ENCODE measurements at regions not wholly inside any gene's neighbourhood (a gene's known extent, or its start where the extent isn't known, plus 50 kb on each side); places are given as distances from the start of the nearest gene placed in this dataset.
"Not testable (repeated sequence)": the region's sequence is repeated elsewhere in the genome, so short reads cannot be mapped to it uniquely, and the experiment has no call there.

- H3K27ac ChIP-seq (ENCODE audit: low read length) = no peak overlapping the region
- Mint-ChIP-seq H3K27me3 (peaks cover 32 to 33% of the 10 kb centered on the region in 2 donors), H3K9me3 (no peaks in the 10 kb centered on the region), H3K27ac (no peak overlapping the region), H3K4me3 (no peak overlapping the region), H3K4me1 (peaks cover 0 to 5% (median 0%) of the 10 kb centered on the region in 3 donors), H3K36me3 (no peaks in the 10 kb centered on the region)
- WGBS (ENCODE audit: insufficient coverage) = 87% methylated on average over 12 of the region's 24 CpGs
- POLR2A ChIA-PET = no interaction called here
- H3K36me3 ChIP-seq (ENCODE audit: control insufficient read depth in 2 of 2, extremely low read depth in 1 of 2, insufficient read depth in 1 of 2, low read length in 1 of 2) = no peaks in the 10 kb centered on the region
- CTCF ChIA-PET = interaction anchor here in 1 of 2 donors (0.7 kb wide), 1 partner anchor 57 kb away, joined by 4 read pairs; no protein-coding TSS in a partner anchor
- H3K9me3 ChIP-seq = no peaks in the 10 kb centered on the region
- H3K4me3 ChIP-seq (ENCODE audit: control insufficient read depth in 1 of 2, extremely low read depth in 1 of 2, low read length in 1 of 2) = no peak overlapping the region
- no peak for DNase-seq
- no peak for ATAC-seq (replicated peaks in 1 of 4)
- H3K4me1 ChIP-seq (ENCODE audit: control insufficient read depth in 1 of 2, extremely low read depth in 1 of 2, insufficient read depth in 2 of 2, low read length in 2 of 2) = no peaks in the 10 kb centered on the region
- peaks cover 3 to 37% of the 10 kb centered on the region in 2 experiments for H3K27me3 ChIP-seq (replicated peaks in 1 of 2; ENCODE audit: control insufficient read depth in 2 of 2, extremely low read depth in 1 of 2, insufficient read depth in 2 of 2, low read length in 1 of 2)
These were observed 60.8 kb upstream of the APCDD1L start for GRCh38 chr20:58575776-58576602.

DNA sequence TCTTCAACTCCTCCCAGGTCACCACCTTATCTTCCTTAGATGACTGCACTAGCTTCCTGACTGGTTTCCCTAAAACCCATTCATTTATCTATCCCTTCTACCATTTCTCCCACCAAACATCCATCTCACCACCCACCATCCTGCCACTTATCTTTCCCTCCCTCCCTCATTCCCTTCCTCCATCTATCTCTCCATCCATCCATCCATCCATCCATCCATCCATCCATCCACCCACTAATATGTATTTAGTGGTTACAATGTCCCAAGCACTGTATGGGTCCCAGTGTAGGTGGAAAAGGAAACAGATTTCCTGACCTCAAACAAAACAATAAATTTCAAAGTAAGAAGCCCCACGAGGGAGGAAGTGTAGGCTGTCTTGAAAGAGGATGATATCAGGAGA is 59.3 kb upstream of the APCDD1L start:
- H3K9me3 ChIP-seq = no peaks in the 10 kb centered on the region
- ChIA-PET CTCF (interaction anchor here in 1 of 2 donors (0.7 kb wide), 1 partner anchor 73 kb away, joined by 7 read pairs; no protein-coding TSS in a partner anchor), POLR2A (no interaction called here)
- Mint-ChIP-seq H3K4me3 (no peak overlapping the region), H3K27ac (no peak overlapping the region), H3K9me3 (no peaks in the 10 kb centered on the region), H3K27me3 (peaks cover 30 to 35% of the 10 kb centered on the region in 2 donors), H3K4me1 (peaks cover 0 to 5% (median 0%) of the 10 kb centered on the region in 3 donors), H3K36me3 (no peaks in the 10 kb centered on the region)
- H3K27me3 ChIP-seq (replicated peaks in 1 of 2; ENCODE audit: control insufficient read depth in 2 of 2, extremely low read depth in 1 of 2, insufficient read depth in 2 of 2, low read length in 1 of 2) = peaks cover 3 to 34% of the 10 kb centered on the region in 2 experiments
- H3K27ac ChIP-seq (ENCODE audit: low read length) = no peak overlapping the region
- no peaks in the 10 kb centered on the region for H3K36me3 ChIP-seq (ENCODE audit: control insufficient read depth in 2 of 2, extremely low read depth in 1 of 2, insufficient read depth in 1 of 2, low read length in 1 of 2)
- no peak overlapping the region for H3K4me3 ChIP-seq (ENCODE audit: control insufficient read depth in 1 of 2, extremely low read depth in 1 of 2, low read length in 1 of 2)
- H3K4me1 ChIP-seq (ENCODE audit: control insufficient read depth in 1 of 2, extremely low read depth in 1 of 2, insufficient read depth in 2 of 2, low read length in 2 of 2) = no peaks in the 10 kb centered on the region
- no CpG with 5 or more reads among the region's 1 CpG for WGBS (ENCODE audit: insufficient coverage)
- ATAC-seq (replicated peaks in 1 of 4) (no peak), DNase-seq (no peak)

DNA sequence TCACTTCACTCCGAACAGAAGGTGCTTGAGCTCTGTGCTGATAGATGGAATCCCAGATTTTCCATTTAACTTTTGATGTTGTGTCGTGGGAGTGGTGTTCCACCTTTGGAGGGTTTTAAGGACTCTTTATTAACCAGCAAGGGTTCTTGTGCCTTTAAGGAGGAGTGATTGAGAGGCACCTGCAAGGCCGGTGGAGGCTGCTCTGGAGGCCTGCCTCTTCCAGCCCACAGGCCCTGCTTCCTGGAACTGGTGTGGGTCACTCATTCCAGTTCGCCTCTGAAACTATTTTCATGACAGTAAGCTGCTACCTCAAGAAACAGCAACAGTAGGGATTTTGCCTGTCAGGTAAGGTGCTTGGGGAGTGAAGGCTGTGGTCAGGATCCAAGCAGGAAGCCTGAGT is 58.8 kb upstream of the APCDD1L start:
- Mint-ChIP-seq H3K36me3 (no peaks in the 10 kb centered on the region), H3K27ac (no peak overlapping the region), H3K4me1 (peaks cover 0 to 5% (median 0%) of the 10 kb centered on the region in 3 donors), H3K9me3 (no peaks in the 10 kb centered on the region), H3K4me3 (no peak overlapping the region), H3K27me3 (peaks cover 25 to 31% of the 10 kb centered on the region in 2 donors)
- DNase-seq = no peak
- H3K36me3 ChIP-seq (ENCODE audit: control insufficient read depth in 2 of 2, extremely low read depth in 1 of 2, insufficient read depth in 1 of 2, low read length in 1 of 2) = no peaks in the 10 kb centered on the region
- no peak for ATAC-seq (replicated peaks in 1 of 4)
- H3K9me3 ChIP-seq = no peaks in the 10 kb centered on the region
- H3K27me3 ChIP-seq (replicated peaks in 1 of 2; ENCODE audit: control insufficient read depth in 2 of 2, extremely low read depth in 1 of 2, insufficient read depth in 2 of 2, low read length in 1 of 2) = peaks cover 3 to 33% of the 10 kb centered on the region in 2 experiments
- H3K4me1 ChIP-seq (ENCODE audit: control insufficient read depth in 1 of 2, extremely low read depth in 1 of 2, insufficient read depth in 2 of 2, low read length in 2 of 2) = no peaks in the 10 kb centered on the region
- 90% methylated on average over 2 of the region's 4 CpGs for WGBS (ENCODE audit: insufficient coverage)
- ChIA-PET POLR2A (no interaction called here), CTCF (no interaction called here)
- no peak overlapping the region for H3K27ac ChIP-seq (ENCODE audit: low read length)
- H3K4me3 ChIP-seq (ENCODE audit: control insufficient read depth in 1 of 2, extremely low read depth in 1 of 2, low read length in 1 of 2) = no peak overlapping the region

DNA sequence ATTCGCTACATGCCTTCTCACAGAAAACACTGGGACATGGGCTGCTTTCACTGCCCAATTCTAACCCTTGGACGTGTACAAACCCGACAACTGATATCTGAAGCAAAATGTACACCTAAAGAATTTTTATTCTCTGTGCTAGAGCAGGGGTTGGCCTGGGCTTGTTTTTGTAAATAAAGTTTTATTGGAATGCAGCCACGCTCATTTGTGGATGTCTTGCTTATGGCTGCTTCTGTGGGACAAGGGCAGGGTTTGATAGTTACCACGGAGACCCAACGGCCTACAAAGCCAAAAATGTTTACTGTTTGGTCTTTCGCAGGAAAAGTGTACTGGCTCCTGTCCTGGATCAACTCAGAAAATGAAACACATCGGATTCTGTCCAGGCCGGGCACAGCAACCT is 58.1 kb upstream of the APCDD1L start:
- H3K4me1 ChIP-seq (ENCODE audit: control insufficient read depth in 1 of 2, extremely low read depth in 1 of 2, insufficient read depth in 2 of 2, low read length in 2 of 2) = no peaks in the 10 kb centered on the region
- H3K4me1 Mint-ChIP-seq = peaks cover 0 to 5% (median 0%) of the 10 kb centered on the region in 3 donors
- no peak overlapping the region for H3K27ac Mint-ChIP-seq
- H3K4me3 Mint-ChIP-seq = no peak overlapping the region
- H3K27me3 ChIP-seq (replicated peaks in 1 of 2; ENCODE audit: control insufficient read depth in 2 of 2, extremely low read depth in 1 of 2, insufficient read depth in 2 of 2, low read length in 1 of 2) = peaks cover 3 to 37% of the 10 kb centered on the region in 2 experiments
- POLR2A ChIA-PET = no interaction called here
- DNase-seq = no peak
- no peak overlapping the region for H3K27ac ChIP-seq (ENCODE audit: low read length)
- H3K9me3 ChIP-seq = no peaks in the 10 kb centered on the region
- H3K27me3 Mint-ChIP-seq = peaks cover 25 to 28% of the 10 kb centered on the region in 2 donors
- no peak for ATAC-seq (replicated peaks in 1 of 4)
- 88% methylated on average over 6 of the region's 9 CpGs for WGBS (ENCODE audit: insufficient coverage)
- no peaks in the 10 kb centered on the region for H3K36me3 Mint-ChIP-seq
- CTCF ChIA-PET = no interaction called here
- no peak overlapping the region for H3K4me3 ChIP-seq (ENCODE audit: control insufficient read depth in 1 of 2, extremely low read depth in 1 of 2, low read length in 1 of 2)
- H3K36me3 ChIP-seq (ENCODE audit: control insufficient read depth in 2 of 2, extremely low read depth in 1 of 2, insufficient read depth in 1 of 2, low read length in 1 of 2) = no peaks in the 10 kb centered on the region
- no peaks in the 10 kb centered on the region for H3K9me3 Mint-ChIP-seq

GRCh38 chr20:58572428-58572763 is 57.2 kb upstream of the APCDD1L start:
- H3K27me3 Mint-ChIP-seq = peaks cover 18 to 24% of the 10 kb centered on the region in 2 donors
- H3K4me3 Mint-ChIP-seq; DNase-seq; H3K27ac Mint-ChIP-seq; H3K36me3 ChIP-seq (ENCODE audit: control insufficient read depth in 2 of 2, extremely low read depth in 1 of 2, insufficient read depth in 1 of 2, low read length in 1 of 2); CTCF ChIA-PET; H3K9me3 Mint-ChIP-seq; H3K27ac ChIP-seq (ENCODE audit: low read length); H3K9me3 ChIP-seq; H3K4me1 ChIP-seq (ENCODE audit: control insufficient read depth in 1 of 2, extremely low read depth in 1 of 2, insufficient read depth in 2 of 2, low read length in 2 of 2); ATAC-seq (replicated peaks in 1 of 4); H3K4me3 ChIP-seq (ENCODE audit: control insufficient read depth in 1 of 2, extremely low read depth in 1 of 2, low read length in 1 of 2); POLR2A ChIA-PET; H3K36me3 Mint-ChIP-seq: not testable (repeated sequence)
- peaks cover 3 to 39% of the 10 kb centered on the region in 2 experiments for H3K27me3 ChIP-seq (replicated peaks in 1 of 2; ENCODE audit: control insufficient read depth in 2 of 2, extremely low read depth in 1 of 2, insufficient read depth in 2 of 2, low read length in 1 of 2)
- WGBS (ENCODE audit: insufficient coverage) = 40% methylated on average over 1 of the region's 4 CpGs
- peaks cover 0 to 12% (median 4%) of the 10 kb centered on the region in 3 donors for H3K4me1 Mint-ChIP-seq

DNA sequence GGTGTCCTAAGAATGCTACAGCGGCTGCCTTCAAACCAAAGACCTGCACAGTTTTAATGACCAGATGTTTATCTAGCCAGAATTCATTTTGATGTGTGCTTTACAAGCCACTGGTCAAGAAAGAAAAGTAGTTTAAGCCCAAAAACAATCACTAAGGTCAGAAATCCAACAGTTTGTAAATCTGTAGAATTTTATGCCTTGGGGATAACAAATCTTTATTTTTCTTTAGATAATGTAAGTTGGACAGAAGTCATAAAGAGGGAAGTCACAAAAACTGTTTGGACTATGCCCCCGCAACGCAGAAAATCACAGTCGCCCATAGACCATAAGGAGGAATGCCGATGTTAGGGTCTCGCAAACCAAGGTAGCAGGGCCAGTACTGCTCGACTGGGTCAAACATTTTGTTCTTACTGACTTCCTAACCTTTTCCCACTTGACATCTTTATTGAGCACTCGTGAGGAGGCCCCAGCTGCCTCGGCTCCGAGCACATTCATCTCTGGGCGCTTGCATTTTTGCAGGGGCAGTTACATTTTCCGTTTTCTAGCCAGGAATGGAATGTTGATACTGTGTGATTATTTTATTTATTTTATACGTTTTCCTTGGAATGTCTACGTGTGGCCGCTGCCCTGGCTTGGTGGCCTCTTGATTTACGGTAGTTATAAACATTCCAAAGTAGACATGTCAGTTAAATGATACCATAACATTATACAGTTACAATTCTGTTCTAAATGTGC is 56.7 kb upstream of the APCDD1L start:
- Histone ChIP-seq H3K4me3 (ENCODE audit: control insufficient read depth in 1 of 2, extremely low read depth in 1 of 2, low read length in 1 of 2) (no peak overlapping the region), H3K9me3 (no peaks in the 10 kb centered on the region), H3K4me1 (ENCODE audit: control insufficient read depth in 1 of 2, extremely low read depth in 1 of 2, insufficient read depth in 2 of 2, low read length in 2 of 2) (peaks cover 0 to 5% of the 10 kb centered on the region in 2 experiments), H3K27me3 (replicated peaks in 1 of 2; ENCODE audit: control insufficient read depth in 2 of 2, extremely low read depth in 1 of 2, insufficient read depth in 2 of 2, low read length in 1 of 2) (peaks cover 3 to 39% of the 10 kb centered on the region in 2 experiments), H3K27ac (ENCODE audit: low read length) (no peak overlapping the region), H3K36me3 (ENCODE audit: control insufficient read depth in 2 of 2, extremely low read depth in 1 of 2, insufficient read depth in 1 of 2, low read length in 1 of 2) (no peaks in the 10 kb centered on the region)
- H3K4me1 Mint-ChIP-seq = peaks cover 0 to 13% (median 9%) of the 10 kb centered on the region in 3 donors
- POLR2A ChIA-PET = no interaction called here
- DNase-seq = no peak
- H3K27ac Mint-ChIP-seq = no peak overlapping the region
- no peak overlapping the region for H3K4me3 Mint-ChIP-seq
- peaks cover 12 to 19% of the 10 kb centered on the region in 2 donors for H3K27me3 Mint-ChIP-seq
- no peaks in the 10 kb centered on the region for H3K9me3 Mint-ChIP-seq
- no peaks in the 10 kb centered on the region for H3K36me3 Mint-ChIP-seq
- 85% methylated on average over 9 of the region's 16 CpGs for WGBS (ENCODE audit: insufficient coverage)
- ATAC-seq (replicated peaks in 1 of 4) = no peak
- CTCF ChIA-PET = no interaction called here

Data from T-cell (primary cell).